ENCODE measurements at regions not wholly inside any gene's neighbourhood (a gene's known extent, or its start where the extent isn't known, plus 50 kb on each side); places are given as distances from the start of the nearest gene placed in this dataset.

DNA sequence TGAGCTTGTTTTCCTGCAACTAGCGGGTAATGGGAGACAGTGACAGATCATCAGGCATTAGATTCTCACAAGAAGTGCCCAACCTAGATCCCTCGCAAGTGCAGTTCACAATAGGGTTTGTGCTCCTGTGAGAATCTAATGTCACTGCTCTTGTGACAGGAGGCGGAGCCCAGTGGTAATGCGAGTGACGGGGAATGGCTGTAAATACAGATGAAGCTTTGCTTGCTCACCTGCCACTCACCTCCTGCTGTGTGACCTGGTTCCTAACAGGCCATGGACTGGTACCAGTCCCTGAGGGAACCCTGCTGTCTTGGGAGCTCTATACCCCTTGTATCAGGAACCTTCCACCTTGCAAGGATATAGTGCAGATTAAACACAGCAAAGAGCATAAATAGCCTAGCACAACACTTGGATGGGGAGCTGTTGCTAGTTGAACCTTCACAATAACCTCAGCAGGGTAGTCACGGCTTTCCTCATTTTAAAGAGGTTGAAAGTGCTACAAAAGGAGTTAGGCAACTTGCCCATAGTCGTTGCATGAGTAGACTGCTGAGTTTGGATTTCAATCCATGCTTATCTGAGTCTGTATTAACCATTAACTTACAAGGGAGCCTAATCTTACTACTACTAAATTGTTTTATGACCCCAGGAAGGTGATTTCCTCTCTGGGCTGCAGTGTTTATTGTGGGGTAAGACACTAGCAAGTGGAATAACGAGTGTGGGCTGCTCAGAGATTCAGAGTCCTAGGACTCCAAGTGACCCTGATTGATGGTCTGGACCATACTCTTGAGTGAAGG, 156.6 kb upstream of the ZFHX3 start:
- BruUV-seq (replicated peaks) = no TSS peak
- Histone ChIP-seq H3K4me3 (ENCODE audit: low read depth, low read length, poor library complexity, severe bottlenecking) (no peak overlapping the region), H3K4me1 (ENCODE audit: insufficient read depth, low read length, poor library complexity, severe bottlenecking) (no peaks in the 10 kb centered on the region), H3K4me2 (ENCODE audit: low read length) (no peak overlapping the region), H3K9me3 (ENCODE audit: low read length) (no peaks in the 10 kb centered on the region), H4K20me1 (ENCODE audit: insufficient read depth, low read length) (no peaks in the 10 kb centered on the region), H3K27ac (ENCODE audit: low read depth, low read length, poor library complexity, severe bottlenecking) (no peak overlapping the region), H2AFZ (ENCODE audit: low read length) (no peak overlapping the region), H3K9me2 (ENCODE audit: insufficient read depth, low read length) (no peaks in the 10 kb centered on the region), H3K36me3 (ENCODE audit: insufficient read depth, low read length) (no peaks in the 10 kb centered on the region), H3K79me2 (ENCODE audit: insufficient read depth, low read depth, low read length) (no peaks in the 10 kb centered on the region)
- DNase-seq (ENCODE audit: low spot score) = no peak
- ChIA-PET CTCF (ENCODE audit: unreplicated experiment) (no interaction called here), POLR2A (interaction anchor here (0.6 kb wide), 1 partner anchor 811 kb away, joined by 4 read pairs; no protein-coding TSS in a partner anchor)
- intact Hi-C loops (cut with micrococcal nuclease; ENCODE audit: unreplicated experiment) = no loop called here
- TF ChIP-seq, protein P1, sequence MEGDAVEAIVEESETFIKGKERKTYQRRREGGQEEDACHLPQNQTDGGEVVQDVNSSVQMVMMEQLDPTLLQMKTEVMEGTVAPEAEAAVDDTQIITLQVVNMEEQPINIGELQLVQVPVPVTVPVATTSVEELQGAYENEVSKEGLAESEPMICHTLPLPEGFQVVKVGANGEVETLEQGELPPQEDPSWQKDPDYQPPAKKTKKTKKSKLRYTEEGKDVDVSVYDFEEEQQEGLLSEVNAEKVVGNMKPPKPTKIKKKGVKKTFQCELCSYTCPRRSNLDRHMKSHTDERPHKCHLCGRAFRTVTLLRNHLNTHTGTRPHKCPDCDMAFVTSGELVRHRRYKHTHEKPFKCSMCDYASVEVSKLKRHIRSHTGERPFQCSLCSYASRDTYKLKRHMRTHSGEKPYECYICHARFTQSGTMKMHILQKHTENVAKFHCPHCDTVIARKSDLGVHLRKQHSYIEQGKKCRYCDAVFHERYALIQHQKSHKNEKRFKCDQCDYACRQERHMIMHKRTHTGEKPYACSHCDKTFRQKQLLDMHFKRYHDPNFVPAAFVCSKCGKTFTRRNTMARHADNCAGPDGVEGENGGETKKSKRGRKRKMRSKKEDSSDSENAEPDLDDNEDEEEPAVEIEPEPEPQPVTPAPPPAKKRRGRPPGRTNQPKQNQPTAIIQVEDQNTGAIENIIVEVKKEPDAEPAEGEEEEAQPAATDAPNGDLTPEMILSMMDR (conservative IDR thresholded peaks at IDR 0.05; ENCODE audit: low read length) = no peak
- TF ChIP-seq EZH2phosphoT487 (IDR thresholded peaks at IDR 0.05; ENCODE audit: borderline replicate concordance, low read depth, low read length) = no peak

DNA sequence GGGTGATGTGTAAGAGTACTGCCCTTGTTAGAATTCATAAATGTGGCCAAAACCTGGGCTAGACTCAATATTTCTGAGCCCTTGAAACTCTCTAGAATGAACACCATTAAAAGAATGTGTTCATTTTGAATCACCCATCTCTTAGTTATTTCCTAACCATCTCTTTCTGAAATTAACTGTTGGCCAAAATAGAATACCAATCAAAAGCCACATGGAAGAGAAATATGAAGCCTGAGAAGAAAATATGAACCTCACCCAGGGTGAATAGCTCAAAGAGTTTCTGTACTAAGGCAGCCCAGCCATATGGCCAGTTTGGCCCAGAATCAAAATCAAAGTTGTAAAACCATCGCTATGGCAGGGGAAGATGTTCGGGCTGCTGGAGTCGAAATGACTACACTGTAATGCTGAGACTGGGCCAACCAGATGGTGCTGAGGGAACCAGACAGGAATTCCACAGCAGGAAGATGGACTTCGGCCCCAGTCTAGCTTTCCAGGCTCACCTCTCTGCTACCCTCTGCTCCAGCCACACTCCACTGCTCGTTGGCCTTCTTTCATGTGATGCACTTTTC, 154.3 kb upstream of the ZFHX3 start:
- ChIA-PET POLR2A (no interaction called here), CTCF (ENCODE audit: unreplicated experiment) (no interaction called here)
- Histone ChIP-seq H3K36me3 (ENCODE audit: insufficient read depth, low read length) (no peaks in the 10 kb centered on the region), H3K4me1 (ENCODE audit: insufficient read depth, low read length, poor library complexity, severe bottlenecking) (no peaks in the 10 kb centered on the region), H3K9me3 (ENCODE audit: low read length) (no peaks in the 10 kb centered on the region), H3K79me2 (ENCODE audit: insufficient read depth, low read depth, low read length) (no peaks in the 10 kb centered on the region), H3K4me3 (ENCODE audit: low read depth, low read length, poor library complexity, severe bottlenecking) (no peak overlapping the region), H4K20me1 (ENCODE audit: insufficient read depth, low read length) (no peaks in the 10 kb centered on the region), H2AFZ (ENCODE audit: low read length) (no peak overlapping the region), H3K9me2 (ENCODE audit: insufficient read depth, low read length) (no peaks in the 10 kb centered on the region), H3K27ac (ENCODE audit: low read depth, low read length, poor library complexity, severe bottlenecking) (no peak overlapping the region), H3K4me2 (ENCODE audit: low read length) (no peak overlapping the region)
- intact Hi-C loops (cut with micrococcal nuclease; ENCODE audit: unreplicated experiment) = no loop called here
- TF ChIP-seq, protein P1 (conservative IDR thresholded peaks at IDR 0.05; ENCODE audit: low read length) = no peak
- TF ChIP-seq EZH2phosphoT487 (IDR thresholded peaks at IDR 0.05; ENCODE audit: borderline replicate concordance, low read depth, low read length) = no peak
- DNase-seq (ENCODE audit: low spot score) = no peak
- BruUV-seq (replicated peaks) = no TSS peak

DNA sequence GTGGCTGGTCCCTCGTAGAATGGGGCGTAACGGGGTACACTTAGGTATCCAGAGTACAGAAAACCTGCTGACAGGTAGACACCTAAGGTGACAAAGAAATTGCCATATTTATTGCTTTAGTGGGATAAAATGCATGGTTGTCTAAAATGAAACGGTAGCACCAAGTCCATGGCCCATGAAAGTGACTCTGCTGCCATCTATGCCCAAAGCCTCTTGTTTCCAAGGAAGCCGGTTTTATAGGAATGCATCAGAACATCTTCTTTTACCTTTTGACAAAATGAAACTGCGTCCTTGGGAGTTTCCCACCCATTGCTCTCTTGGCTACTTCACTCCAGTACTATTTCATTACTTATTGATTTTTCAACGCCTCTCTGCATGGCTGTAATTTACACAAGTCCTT, 151.3 kb upstream of the ZFHX3 start:
- ChIA-PET POLR2A (no interaction called here), CTCF (ENCODE audit: unreplicated experiment) (no interaction called here)
- no peaks in the 10 kb centered on the region for H4K20me1 ChIP-seq (ENCODE audit: insufficient read depth, low read length)
- no peak overlapping the region for H3K4me2 ChIP-seq (ENCODE audit: low read length)
- H3K36me3 ChIP-seq (ENCODE audit: insufficient read depth, low read length) = no peaks in the 10 kb centered on the region
- no peaks in the 10 kb centered on the region for H3K9me3 ChIP-seq (ENCODE audit: low read length)
- H3K4me1 ChIP-seq (ENCODE audit: insufficient read depth, low read length, poor library complexity, severe bottlenecking) = no peaks in the 10 kb centered on the region
- no TSS peak for BruUV-seq (replicated peaks)
- H2AFZ ChIP-seq (ENCODE audit: low read length) = no peak overlapping the region
- no peak for TF ChIP-seq EZH2phosphoT487 (IDR thresholded peaks at IDR 0.05; ENCODE audit: borderline replicate concordance, low read depth, low read length)
- TF ChIP-seq, protein P1 (conservative IDR thresholded peaks at IDR 0.05; ENCODE audit: low read length) = no peak
- intact Hi-C loops (cut with micrococcal nuclease; ENCODE audit: unreplicated experiment) = loop anchor here (5.0 kb wide), 1 partner anchor 367 kb away; no protein-coding TSS in a partner anchor
- H3K4me3 ChIP-seq (ENCODE audit: low read depth, low read length, poor library complexity, severe bottlenecking) = no peak overlapping the region
- no peaks in the 10 kb centered on the region for H3K79me2 ChIP-seq (ENCODE audit: insufficient read depth, low read depth, low read length)
- H3K27ac ChIP-seq (ENCODE audit: low read depth, low read length, poor library complexity, severe bottlenecking) = no peak overlapping the region
- DNase-seq (ENCODE audit: low spot score) = no peak
- H3K9me2 ChIP-seq (ENCODE audit: insufficient read depth, low read length) = no peaks in the 10 kb centered on the region

Data from OCI-LY7 (cell line).